ENCODE measurements at regions not wholly inside any gene's neighbourhood (a gene's known extent, or its start where the extent isn't known, plus 50 kb on each side); places are given as distances from the start of the nearest gene placed in this dataset.

- H3K27ac Mint-ChIP-seq = no peak overlapping the region
- ATAC-seq = no peak
Measured at GRCh38 chr2:52477166-52477565, 1290.4 kb upstream of the CHAC2 start.

GRCh38 chr2:52475590-52475989, 1292.0 kb upstream of the CHAC2 start:
- Histone ChIP-seq H3K4me3 (no peak overlapping the region), H3K4me1 (ENCODE audit: insufficient read depth) (no peaks in the 10 kb centered on the region), H3K36me3 (ENCODE audit: insufficient read depth) (no peaks in the 10 kb centered on the region), H3K4me2 (no peak overlapping the region), H3K27ac (ENCODE audit: low read depth) (no peak overlapping the region), H3F3A (replicated peaks; ENCODE audit: low read depth) (no peaks in the 10 kb centered on the region), H3K9me2 (ENCODE audit: insufficient read depth) (no peaks in the 10 kb centered on the region), H3K79me2 (replicated peaks; ENCODE audit: insufficient read depth) (no peaks in the 10 kb centered on the region), H3K27me3 (ENCODE audit: insufficient read depth) (no peaks in the 10 kb centered on the region), H4K20me1 (replicated peaks; ENCODE audit: insufficient read depth) (no peaks in the 10 kb centered on the region), H2AFZ (no peak overlapping the region)
- H3K9me3 Mint-ChIP-seq = peaks cover 6% of the 10 kb centered on the region; the same call in 1 of the 3 replicates
- no peak overlapping the region for H3K27ac Mint-ChIP-seq
- H3K4me1 Mint-ChIP-seq = peaks cover 1% of the 10 kb centered on the region; the same call in 2 of the 3 replicates
- peaks cover 1% of the 10 kb centered on the region for H3K27me3 Mint-ChIP-seq (ENCODE audit: insufficient read depth, low read depth, poor library complexity)
- H3K4me3 Mint-ChIP-seq = no peak overlapping the region
- ATAC-seq (no peak), DNase-seq (ENCODE audit: low spot score) (no peak)
- peaks cover 7% of the 10 kb centered on the region; the same call in 1 of the 3 replicates for H3K36me3 Mint-ChIP-seq (ENCODE audit: low read depth)
- TF ChIP-seq EZH2 (IDR thresholded peaks at IDR 0.05; ENCODE audit: low read depth, unreplicated experiment) = no peak
- TF ChIP-seq REST (IDR thresholded peaks at IDR 0.05; ENCODE audit: unreplicated experiment) = no peak
- TF ChIP-seq CTCF (conservative IDR thresholded peaks at IDR 0.05; ENCODE audit: low read depth in 2 of 2) = no peak
- no peak for TF ChIP-seq ZNF114 (CRISPR knock-in tag; IDR thresholded peaks at IDR 0.05)
- TF ChIP-seq NANOG (IDR thresholded peaks at IDR 0.05; ENCODE audit: borderline replicate concordance) = no peak

More at GRCh38 chr2:52477166-52477565, 1290.4 kb upstream of the CHAC2 start:
- no peaks in the 10 kb centered on the region for H3F3A ChIP-seq (replicated peaks; ENCODE audit: low read depth)
- TF ChIP-seq CREB1 (CRISPR knock-in tag; IDR thresholded peaks at IDR 0.05; ENCODE audit: low read depth) (no peak), ETS1 (IDR thresholded peaks at IDR 0.05) (no peak), REST (IDR thresholded peaks at IDR 0.05; ENCODE audit: unreplicated experiment) (no peak)
- no peak overlapping the region for H3K27ac ChIP-seq (ENCODE audit: low read depth)
- H3K27me3 ChIP-seq (ENCODE audit: insufficient read depth) = no peaks in the 10 kb centered on the region
- H2AFZ ChIP-seq = no peak overlapping the region
- no peaks in the 10 kb centered on the region for H3K4me1 ChIP-seq (ENCODE audit: insufficient read depth)
- H4K20me1 ChIP-seq (replicated peaks; ENCODE audit: insufficient read depth) = no peaks in the 10 kb centered on the region
- H3K79me2 ChIP-seq (replicated peaks; ENCODE audit: insufficient read depth) = no peaks in the 10 kb centered on the region
- no peak for DNase-seq (ENCODE audit: low spot score)
- H3K36me3 ChIP-seq (ENCODE audit: insufficient read depth) = no peaks in the 10 kb centered on the region
- H3K4me3 Mint-ChIP-seq = no peak overlapping the region
- H3K9me2 ChIP-seq (ENCODE audit: insufficient read depth) = no peaks in the 10 kb centered on the region
- H3K4me3 ChIP-seq = no peak overlapping the region
- H3K9me3 Mint-ChIP-seq = no peaks in the 10 kb centered on the region
- no peak overlapping the region for H3K4me2 ChIP-seq
- no peaks in the 10 kb centered on the region for H3K36me3 Mint-ChIP-seq (ENCODE audit: low read depth)
- H3K27me3 Mint-ChIP-seq (ENCODE audit: insufficient read depth, low read depth, poor library complexity) = peaks cover 1% of the 10 kb centered on the region
- H3K4me1 Mint-ChIP-seq = no peaks in the 10 kb centered on the region

Data from GM23338 (cell line).